ENCODE measurements at regions not wholly inside any gene's neighbourhood (a gene's known extent, or its start where the extent isn't known, plus 50 kb on each side); places are given as distances from the start of the nearest gene placed in this dataset.

GRCh38 chr5:82910905-82911304, 166.3 kb downstream of the TMEM167A start:
- TF ChIP-seq CTCF (IDR thresholded peaks at IDR 0.05) (no peak), EP300 (IDR thresholded peaks at IDR 0.05; ENCODE audit: low read depth) (no peak), POLR2A (IDR thresholded peaks at IDR 0.05) (no peak)

Measured in transverse colon (tissue), 3 donors.